GM23338 (cell line): ENCODE measurements at regions not wholly inside any gene's neighbourhood (a gene's known extent, or its start where the extent isn't known, plus 50 kb on each side); places are given as distances from the start of the nearest gene placed in this dataset.

Source experiments
- ATAC-seq: fragments of 200-7000 bp; cut with Tn5 transposase; 3 replicates; pipeline ENCODE4 v1.9.1; 2020
- DNase-seq: peaks from one replicate; pipeline ENCODE4 v3.0.0-alpha.2; 2015; ENCODE audit warnings: low spot score
- H2AFZ ChIP-seq: fragments of 200-600 bp; sonication (generic); 2 replicates; pipeline ENCODE4 v1.8.0; 2016; ENCODE audit warnings: antibody characterized with exemption, mild to moderate bottlenecking, moderate library complexity
- H3F3A ChIP-seq: fragments of 200-600 bp; sonication (generic); replicated peaks from 2 replicates; pipeline ENCODE4 v1.8.0; 2017; ENCODE audit warnings: antibody characterized with exemption, mixed run types, low read depth
- H3K27ac ChIP-seq: fragments of 200-600 bp; sonication (generic); 2 replicates; pipeline ENCODE4 v1.6.1; 2016; ENCODE audit warnings: low read depth
- H3K27me3 ChIP-seq: fragments of 200-600 bp; sonication (generic); 2 replicates; pipeline ENCODE4 v1.8.0; 2016; ENCODE audit warnings: mild to moderate bottlenecking, mixed run types, moderate library complexity; ENCODE audit not compliant: insufficient read depth
- H3K36me3 ChIP-seq: fragments of 200-600 bp; sonication (generic); 2 replicates; pipeline ENCODE4 v1.8.0; 2016; ENCODE audit warnings: mild to moderate bottlenecking; ENCODE audit not compliant: insufficient read depth
- H3K4me1 ChIP-seq: fragments of 200-600 bp; sonication (generic); 2 replicates; pipeline ENCODE4 v1.8.0; 2016; ENCODE audit warnings: mild to moderate bottlenecking, moderate library complexity; ENCODE audit not compliant: insufficient read depth
- H3K4me2 ChIP-seq: fragments of 200-600 bp; sonication (generic); 2 replicates; pipeline ENCODE4 v1.7.1; 2017; ENCODE audit warnings: mixed run types
- H3K4me3 ChIP-seq: fragments of 200-600 bp; sonication (generic); 2 replicates; pipeline ENCODE4 v1.6.1; 2016; ENCODE audit warnings: mixed run types
- H3K79me2 ChIP-seq: fragments of 200-600 bp; sonication (generic); replicated peaks from 2 replicates; pipeline ENCODE4 v1.8.0; 2017; ENCODE audit warnings: mild to moderate bottlenecking; ENCODE audit not compliant: insufficient read depth
- H3K9me2 ChIP-seq: fragments of 200-600 bp; sonication (generic); 2 replicates; pipeline ENCODE4 v1.8.0; 2017; ENCODE audit not compliant: insufficient read depth
- H4K20me1 ChIP-seq: fragments of 200-600 bp; sonication (generic); replicated peaks from 2 replicates; pipeline ENCODE4 v1.8.0; 2017; ENCODE audit warnings: mild to moderate bottlenecking; ENCODE audit not compliant: insufficient read depth
- H3K27ac Mint-ChIP-seq: 2 replicates; pipeline ENCODE4 v1.8.0; 2020; ENCODE audit warnings: inconsistent platforms, mild to moderate bottlenecking, moderate library complexity, mixed read lengths
- H3K27me3 Mint-ChIP-seq: 3 replicates; pipeline ENCODE4 v1.8.0; 2022; ENCODE audit warnings: low read depth, mild to moderate bottlenecking, moderate library complexity, mixed read lengths, inconsistent platforms; ENCODE audit not compliant: insufficient read depth, poor library complexity
- H3K36me3 Mint-ChIP-seq: 3 replicates; pipeline ENCODE4 v1.8.0; 2021; ENCODE audit warnings: low read depth, mild to moderate bottlenecking, inconsistent platforms, moderate library complexity, mixed read lengths
- H3K4me1 Mint-ChIP-seq: 3 replicates; pipeline ENCODE4 v1.8.0; 2020; ENCODE audit warnings: mild to moderate bottlenecking, inconsistent platforms, mixed read lengths
- H3K4me3 Mint-ChIP-seq: 3 replicates; pipeline ENCODE4 v1.8.0; 2021; ENCODE audit warnings: moderate library complexity, mild to moderate bottlenecking, inconsistent platforms, mixed read lengths
- H3K9me3 Mint-ChIP-seq: 3 replicates; pipeline ENCODE4 v1.8.0; 2020; ENCODE audit warnings: moderate library complexity, mild to moderate bottlenecking, inconsistent platforms, mixed read lengths
- CTCF ChIP-seq, 2 experiments: fragments of 200-600 bp in 1 of 2; sonication (generic) in 1 of 2; conservative IDR thresholded peaks; 2 replicates each; pipeline versions ENCODE4 v1.5.1 to v1.6.1; 2016 to 2017; ENCODE audit warnings: antibody characterized with exemption in 2 of 2, low read depth in 2 of 2, mild to moderate bottlenecking in 2 of 2, moderate library complexity in 1 of 2
- ETS1 ChIP-seq: IDR thresholded peaks from 2 replicates; pipeline ENCODE4 v1.6.1; 2016; ENCODE audit warnings: antibody characterized with exemption
- EZH2 ChIP-seq: fragments of 200-600 bp; sonication (generic); IDR thresholded peaks from one replicate; pipeline ENCODE4 v1.8.0; 2017; ENCODE audit warnings: antibody characterized with exemption, mild to moderate bottlenecking, low read depth; ENCODE audit not compliant: unreplicated experiment
- EZH2phosphoT487 ChIP-seq: fragments of 200-600 bp; sonication (generic); IDR thresholded peaks from one replicate; pipeline ENCODE4 v1.8.1; 2018; ENCODE audit warnings: antibody characterized with exemption; ENCODE audit not compliant: unreplicated experiment
- JUNB ChIP-seq: IDR thresholded peaks from one replicate; pipeline ENCODE4 v1.6.1; 2016; ENCODE audit warnings: antibody characterized with exemption; ENCODE audit not compliant: unreplicated experiment
- NANOG ChIP-seq: IDR thresholded peaks from 2 replicates; pipeline ENCODE4 v1.6.1; 2016; ENCODE audit warnings: antibody characterized with exemption, borderline replicate concordance
- POLR2AphosphoS5 ChIP-seq: IDR thresholded peaks from 2 replicates; pipeline ENCODE4 v1.6.1; 2016; ENCODE audit warnings: antibody characterized with exemption, low read depth
- STAT1 ChIP-seq: IDR thresholded peaks from one replicate; pipeline ENCODE4 v1.6.1; 2016; ENCODE audit warnings: antibody characterized with exemption; ENCODE audit not compliant: unreplicated experiment
- ZNF114 ChIP-seq: fragments of 250-450 bp; sonication (Bioruptor Pico); IDR thresholded peaks from 2 replicates; pipeline ENCODE4 v1.5.0; 2020; ENCODE audit warnings: mild to moderate bottlenecking, moderate library complexity
- ZNF462 ChIP-seq: fragments of 250-450 bp; sonication (Bioruptor Pico); IDR thresholded peaks from 2 replicates; pipeline ENCODE4 v1.5.0; 2020; ENCODE audit warnings: mild to moderate bottlenecking, moderate library complexity

GRCh38 chr20:48205786-48206185, 420.5 kb upstream of the SULF2 start:
- no peaks in the 10 kb centered on the region for H3K4me1 Mint-ChIP-seq
- H3K4me3 Mint-ChIP-seq = no peak overlapping the region
- H3K27me3 ChIP-seq = no peaks in the 10 kb centered on the region
- H3K36me3 ChIP-seq = no peaks in the 10 kb centered on the region
- H4K20me1 ChIP-seq = no peaks in the 10 kb centered on the region
- TF ChIP-seq ETS1 (no peak), POLR2AphosphoS5 (no peak), STAT1 (no peak), ZNF462 (no peak), CTCF (conservative IDR thresholded peaks at IDR 0.05; ENCODE audit: low read depth in 2 of 2) (no peak), EZH2 (no peak), EZH2phosphoT487 (no peak), JUNB (no peak), ZNF114 (no peak), NANOG (no peak)
- H3K36me3 Mint-ChIP-seq = no peaks in the 10 kb centered on the region; the same call in 2 of the 3 replicates
- H3K27ac Mint-ChIP-seq = no peak overlapping the region
- H3K27me3 Mint-ChIP-seq = peaks cover 4% of the 10 kb centered on the region
- H3K4me2 ChIP-seq = no peak overlapping the region
- H3K4me1 ChIP-seq = no peaks in the 10 kb centered on the region
- ATAC-seq = no peak
- H3K4me3 ChIP-seq = no peak overlapping the region
- no peak overlapping the region for H3K27ac ChIP-seq
- no peaks in the 10 kb centered on the region for H3K79me2 ChIP-seq
- no peak for DNase-seq
- H2AFZ ChIP-seq = no peak overlapping the region
- no peaks in the 10 kb centered on the region for H3K9me2 ChIP-seq
- no peaks in the 10 kb centered on the region for H3K9me3 Mint-ChIP-seq
- no peaks in the 10 kb centered on the region for H3F3A ChIP-seq
